ENCODE measurements at regions not wholly inside any gene's neighbourhood (a gene's known extent, or its start where the extent isn't known, plus 50 kb on each side); places are given as distances from the start of the nearest gene placed in this dataset.

GRCh38 chr9:23441275-23441674 lies 384.8 kb downstream of the ELAVL2 start:
- H3K36me3 ChIP-seq (ENCODE audit: control insufficient read depth, insufficient read depth, low read length): no peaks in the 10 kb centered on the region
- no peak overlapping the region for H3K27ac ChIP-seq (ENCODE audit: insufficient read depth, low read length, poor library complexity, severe bottlenecking)
- no peaks in the 10 kb centered on the region for H3K4me1 ChIP-seq (ENCODE audit: control insufficient read depth, insufficient read depth, low read length, poor library complexity, severe bottlenecking)
- H3K27ac Mint-ChIP-seq: no peak overlapping the region
- no peaks in the 10 kb centered on the region for H3K9me3 ChIP-seq (ENCODE audit: control insufficient read depth in 2 of 2, low read length in 2 of 2)
- H3K9me3 Mint-ChIP-seq: peaks cover under 1 to 23% (median 9%) of the 10 kb centered on the region in 7 donors
- no peak for ATAC-seq (ENCODE audit: low read depth in 2 of 2)
- no peak for DNase-seq
- H3K4me3 ChIP-seq (ENCODE audit: low read depth, low read length): no peak overlapping the region
- H3K27me3 ChIP-seq (ENCODE audit: control insufficient read depth, insufficient read depth, low read length): no peaks in the 10 kb centered on the region
- H3K4me3 Mint-ChIP-seq: no peak overlapping the region
- no peaks in the 10 kb centered on the region for H3K4me1 Mint-ChIP-seq
- H3K36me3 Mint-ChIP-seq: no peaks in the 10 kb centered on the region
- H3K27me3 Mint-ChIP-seq: no peaks in the 10 kb centered on the region

GRCh38 chr9:23444658-23445057 lies 381.4 kb downstream of the ELAVL2 start:
- H3K27ac Mint-ChIP-seq: no peak overlapping the region
- no peak overlapping the region for H3K4me3 Mint-ChIP-seq
- Histone ChIP-seq H3K27ac (ENCODE audit: insufficient read depth, low read length, poor library complexity, severe bottlenecking) (no peak overlapping the region), H3K4me3 (ENCODE audit: low read depth, low read length) (no peak overlapping the region), H3K36me3 (ENCODE audit: control insufficient read depth, insufficient read depth, low read length) (no peaks in the 10 kb centered on the region), H3K4me1 (ENCODE audit: control insufficient read depth, insufficient read depth, low read length, poor library complexity, severe bottlenecking) (no peaks in the 10 kb centered on the region), H3K27me3 (ENCODE audit: control insufficient read depth, insufficient read depth, low read length) (no peaks in the 10 kb centered on the region), H3K9me3 (ENCODE audit: control insufficient read depth in 2 of 2, low read length in 2 of 2) (no peaks in the 10 kb centered on the region)
- H3K36me3 Mint-ChIP-seq: no peaks in the 10 kb centered on the region
- H3K4me1 Mint-ChIP-seq: no peaks in the 10 kb centered on the region
- H3K27me3 Mint-ChIP-seq: no peaks in the 10 kb centered on the region
- DNase-seq (no peak), ATAC-seq (ENCODE audit: low read depth in 2 of 2) (no peak)
- peaks cover 2 to 23% (median 8%) of the 10 kb centered on the region in 7 donors for H3K9me3 Mint-ChIP-seq

- no peaks in the 10 kb centered on the region for H3K27me3 Mint-ChIP-seq
- DNase-seq: no peak
- ATAC-seq (ENCODE audit: low read depth in 2 of 2): no peak
- no peak overlapping the region for H3K27ac ChIP-seq (ENCODE audit: insufficient read depth, low read length, poor library complexity, severe bottlenecking)
- H3K27ac Mint-ChIP-seq: no peak overlapping the region
- no peak overlapping the region for H3K4me3 ChIP-seq (ENCODE audit: low read depth, low read length)
- H3K36me3 ChIP-seq (ENCODE audit: control insufficient read depth, insufficient read depth, low read length): no peaks in the 10 kb centered on the region
- no peaks in the 10 kb centered on the region for H3K4me1 Mint-ChIP-seq
- H3K9me3 ChIP-seq (ENCODE audit: control insufficient read depth in 2 of 2, low read length in 2 of 2): peaks cover 0 to 4% of the 10 kb centered on the region in 2 experiments
- H3K27me3 ChIP-seq (ENCODE audit: control insufficient read depth, insufficient read depth, low read length): no peaks in the 10 kb centered on the region
- no peak overlapping the region for H3K4me3 Mint-ChIP-seq
- no peaks in the 10 kb centered on the region for H3K4me1 ChIP-seq (ENCODE audit: control insufficient read depth, insufficient read depth, low read length, poor library complexity, severe bottlenecking)
- peaks cover 0 to 20% (median 12%) of the 10 kb centered on the region in 7 donors for H3K9me3 Mint-ChIP-seq
- H3K36me3 Mint-ChIP-seq: no peaks in the 10 kb centered on the region
These were observed 378.9 kb downstream of the ELAVL2 start for GRCh38 chr9:23447166-23447565.

- Mint-ChIP-seq H3K9me3 (peaks cover 0 to 18% (median 11%) of the 10 kb centered on the region in 7 donors), H3K27ac (no peak overlapping the region), H3K4me1 (no peaks in the 10 kb centered on the region), H3K4me3 (no peak overlapping the region), H3K36me3 (no peaks in the 10 kb centered on the region), H3K27me3 (no peaks in the 10 kb centered on the region)
- H3K36me3 ChIP-seq (ENCODE audit: control insufficient read depth, insufficient read depth, low read length): no peaks in the 10 kb centered on the region
- no peaks in the 10 kb centered on the region for H3K4me1 ChIP-seq (ENCODE audit: control insufficient read depth, insufficient read depth, low read length, poor library complexity, severe bottlenecking)
- DNase-seq (no peak), ATAC-seq (ENCODE audit: low read depth in 2 of 2) (no peak)
- no peak overlapping the region for H3K27ac ChIP-seq (ENCODE audit: insufficient read depth, low read length, poor library complexity, severe bottlenecking)
- H3K4me3 ChIP-seq (ENCODE audit: low read depth, low read length): no peak overlapping the region
- no peaks in the 10 kb centered on the region for H3K27me3 ChIP-seq (ENCODE audit: control insufficient read depth, insufficient read depth, low read length)
- peaks cover 0 to 7% of the 10 kb centered on the region in 2 experiments for H3K9me3 ChIP-seq (ENCODE audit: control insufficient read depth in 2 of 2, low read length in 2 of 2)
These were observed 378.1 kb downstream of the ELAVL2 start for GRCh38 chr9:23447944-23448343.

- H3K9me3 Mint-ChIP-seq: peaks cover 1 to 15% (median 8%) of the 10 kb centered on the region in 7 donors
- no peaks in the 10 kb centered on the region for H3K36me3 Mint-ChIP-seq
- H3K27ac Mint-ChIP-seq: no peak overlapping the region
- peaks cover 0 to 9% of the 10 kb centered on the region in 2 experiments for H3K9me3 ChIP-seq (ENCODE audit: control insufficient read depth in 2 of 2, low read length in 2 of 2)
- no peaks in the 10 kb centered on the region for H3K27me3 Mint-ChIP-seq
- DNase-seq: no peak
- no peak overlapping the region for H3K4me3 ChIP-seq (ENCODE audit: low read depth, low read length)
- H3K4me1 ChIP-seq (ENCODE audit: control insufficient read depth, insufficient read depth, low read length, poor library complexity, severe bottlenecking): no peaks in the 10 kb centered on the region
- no peaks in the 10 kb centered on the region for H3K36me3 ChIP-seq (ENCODE audit: control insufficient read depth, insufficient read depth, low read length)
- H3K27ac ChIP-seq (ENCODE audit: insufficient read depth, low read length, poor library complexity, severe bottlenecking): no peak overlapping the region
- ATAC-seq (ENCODE audit: low read depth in 2 of 2): no peak
- H3K4me1 Mint-ChIP-seq: no peaks in the 10 kb centered on the region
- H3K27me3 ChIP-seq (ENCODE audit: control insufficient read depth, insufficient read depth, low read length): no peaks in the 10 kb centered on the region
- H3K4me3 Mint-ChIP-seq: no peak overlapping the region
These were observed 374.1 kb downstream of the ELAVL2 start for GRCh38 chr9:23451802-23452418.

GRCh38 chr9:23464275-23464674 lies 361.8 kb downstream of the ELAVL2 start:
- Histone ChIP-seq H3K36me3 (ENCODE audit: control insufficient read depth, insufficient read depth, low read length) (no peaks in the 10 kb centered on the region), H3K9me3 (ENCODE audit: control insufficient read depth in 2 of 2, low read length in 2 of 2) (no peaks in the 10 kb centered on the region), H3K27ac (ENCODE audit: insufficient read depth, low read length, poor library complexity, severe bottlenecking) (no peak overlapping the region), H3K4me1 (ENCODE audit: control insufficient read depth, insufficient read depth, low read length, poor library complexity, severe bottlenecking) (no peaks in the 10 kb centered on the region), H3K27me3 (ENCODE audit: control insufficient read depth, insufficient read depth, low read length) (no peaks in the 10 kb centered on the region), H3K4me3 (ENCODE audit: low read depth, low read length) (no peak overlapping the region)
- Mint-ChIP-seq H3K36me3 (no peaks in the 10 kb centered on the region), H3K9me3 (peaks cover 0 to 15% (median 6%) of the 10 kb centered on the region in 7 donors), H3K4me1 (no peaks in the 10 kb centered on the region), H3K27ac (no peak overlapping the region), H3K27me3 (no peaks in the 10 kb centered on the region), H3K4me3 (no peak overlapping the region)
- DNase-seq (no peak), ATAC-seq (ENCODE audit: low read depth in 2 of 2) (no peak)

GRCh38 chr9:23467276-23467675 lies 358.8 kb downstream of the ELAVL2 start:
- no peak overlapping the region for H3K4me3 ChIP-seq (ENCODE audit: low read depth, low read length)
- DNase-seq: no peak
- Mint-ChIP-seq H3K9me3 (peaks cover 4 to 16% (median 5%) of the 10 kb centered on the region in 7 donors), H3K4me3 (no peak overlapping the region), H3K27me3 (no peaks in the 10 kb centered on the region), H3K4me1 (no peaks in the 10 kb centered on the region), H3K36me3 (no peaks in the 10 kb centered on the region), H3K27ac (no peak overlapping the region)
- no peaks in the 10 kb centered on the region for H3K9me3 ChIP-seq (ENCODE audit: control insufficient read depth in 2 of 2, low read length in 2 of 2)
- no peak overlapping the region for H3K27ac ChIP-seq (ENCODE audit: insufficient read depth, low read length, poor library complexity, severe bottlenecking)
- no peak for ATAC-seq (ENCODE audit: low read depth in 2 of 2)
- H3K4me1 ChIP-seq (ENCODE audit: control insufficient read depth, insufficient read depth, low read length, poor library complexity, severe bottlenecking): no peaks in the 10 kb centered on the region
- H3K36me3 ChIP-seq (ENCODE audit: control insufficient read depth, insufficient read depth, low read length): no peaks in the 10 kb centered on the region
- H3K27me3 ChIP-seq (ENCODE audit: control insufficient read depth, insufficient read depth, low read length): no peaks in the 10 kb centered on the region

- H3K27me3 Mint-ChIP-seq: no peaks in the 10 kb centered on the region
- no peaks in the 10 kb centered on the region for H3K36me3 ChIP-seq (ENCODE audit: control insufficient read depth, insufficient read depth, low read length)
- ATAC-seq (ENCODE audit: low read depth in 2 of 2) (no peak), DNase-seq (no peak)
- H3K27ac ChIP-seq (ENCODE audit: insufficient read depth, low read length, poor library complexity, severe bottlenecking): no peak overlapping the region
- H3K4me1 Mint-ChIP-seq: no peaks in the 10 kb centered on the region
- H3K9me3 Mint-ChIP-seq: peaks cover 0 to 22% (median 6%) of the 10 kb centered on the region in 7 donors
- no peak overlapping the region for H3K4me3 ChIP-seq (ENCODE audit: low read depth, low read length)
- no peaks in the 10 kb centered on the region for H3K27me3 ChIP-seq (ENCODE audit: control insufficient read depth, insufficient read depth, low read length)
- peaks cover 0 to 1% of the 10 kb centered on the region in 2 experiments for H3K9me3 ChIP-seq (ENCODE audit: control insufficient read depth in 2 of 2, low read length in 2 of 2)
- H3K4me1 ChIP-seq (ENCODE audit: control insufficient read depth, insufficient read depth, low read length, poor library complexity, severe bottlenecking): no peaks in the 10 kb centered on the region
- H3K4me3 Mint-ChIP-seq: no peak overlapping the region
- no peaks in the 10 kb centered on the region for H3K36me3 Mint-ChIP-seq
- no peak overlapping the region for H3K27ac Mint-ChIP-seq
These were observed 348.1 kb downstream of the ELAVL2 start for GRCh38 chr9:23477908-23478307.
